DOHH2 (cell line): ENCODE measurements at regions not wholly inside any gene's neighbourhood (a gene's known extent, or its start where the extent isn't known, plus 50 kb on each side); places are given as distances from the start of the nearest gene placed in this dataset.
"Not testable (repeated sequence)": the region's sequence is repeated elsewhere in the genome, so short reads cannot be mapped to it uniquely, and the experiment has no call there.

Experiments
- H3F3A ChIP-seq: fragments of 200-600 bp; sonication (generic), shearing (Covaris generic); 2 replicates; pipeline ENCODE4 v1.6.0; 2016; ENCODE audit warnings: antibody characterized with exemption, mild to moderate bottlenecking; ENCODE audit not compliant: control insufficient read depth, insufficient read depth
- H3K27ac ChIP-seq: fragments of 200-600 bp; sonication (generic); 2 replicates; pipeline ENCODE4 v1.5.1; 2014; ENCODE audit warnings: low read depth, mild to moderate bottlenecking, low read length, moderate library complexity
- H3K27me3 ChIP-seq: fragments of 200-600 bp; sonication (generic); 2 replicates; pipeline ENCODE4 v1.6.1; 2014; ENCODE audit warnings: mild to moderate bottlenecking, low read length, mixed read lengths; ENCODE audit not compliant: control insufficient read depth
- H3K36me3 ChIP-seq: fragments of 200-600 bp; sonication (generic); 2 replicates; pipeline ENCODE4 v1.6.1; 2014; ENCODE audit warnings: mild to moderate bottlenecking, low read length, moderate library complexity, mixed read lengths; ENCODE audit not compliant: control insufficient read depth
- H3K4me1 ChIP-seq: fragments of 200-600 bp; sonication (generic); 2 replicates; pipeline ENCODE4 v1.6.1; 2014; ENCODE audit warnings: mild to moderate bottlenecking, low read length, mixed read lengths; ENCODE audit not compliant: control insufficient read depth
- H3K4me2 ChIP-seq: fragments of 200-600 bp; sonication (generic); 2 replicates; pipeline ENCODE4 v1.6.0; 2014; ENCODE audit warnings: mild to moderate bottlenecking, low read length, moderate library complexity
- H3K4me3 ChIP-seq: fragments of 200-600 bp; sonication (generic); 2 replicates; pipeline ENCODE4 v1.5.1; 2014; ENCODE audit warnings: mild to moderate bottlenecking, low read length, mixed read lengths
- H3K79me2 ChIP-seq: fragments of 200-600 bp; sonication (generic); 2 replicates; pipeline ENCODE4 v1.6.1; 2014; ENCODE audit warnings: mild to moderate bottlenecking, low read length, mixed read lengths; ENCODE audit not compliant: control insufficient read depth
- H3K9me2 ChIP-seq: fragments of 200-600 bp; sonication (generic); replicated peaks from 2 replicates; pipeline ENCODE4 v1.6.1; 2014; ENCODE audit warnings: mild to moderate bottlenecking, low read length, mixed read lengths; ENCODE audit not compliant: control insufficient read depth
- H3K9me3 ChIP-seq: fragments of 200-600 bp; sonication (generic); 2 replicates; pipeline ENCODE4 v1.6.1; 2014; ENCODE audit warnings: antibody characterized with exemption, low read length, mixed read lengths; ENCODE audit not compliant: control insufficient read depth, insufficient read depth
- H4K20me1 ChIP-seq: fragments of 200-600 bp; sonication (generic); 2 replicates; pipeline ENCODE4 v1.6.0; 2014; ENCODE audit warnings: low read depth, mild to moderate bottlenecking, antibody characterized with exemption, low read length, moderate library complexity; ENCODE audit not compliant: control insufficient read depth, insufficient read depth
- EZH2phosphoT487 ChIP-seq: fragments of 200-600 bp; sonication (generic); IDR thresholded peaks from 2 replicates; pipeline ENCODE4 v1.6.1; 2017; ENCODE audit warnings: borderline replicate concordance, mild to moderate bottlenecking, antibody characterized with exemption, low read length, moderate library complexity, mixed read lengths
- TF ChIP-seq, protein P1 (sequence below): fragments of 200-600 bp; sonication (generic); IDR thresholded peaks from one replicate; pipeline ENCODE4 v1.5.1; 2014; ENCODE audit warnings: antibody characterized with exemption, mild to moderate bottlenecking, low read depth, low read length; ENCODE audit not compliant: poor library complexity, severe bottlenecking

DNA sequence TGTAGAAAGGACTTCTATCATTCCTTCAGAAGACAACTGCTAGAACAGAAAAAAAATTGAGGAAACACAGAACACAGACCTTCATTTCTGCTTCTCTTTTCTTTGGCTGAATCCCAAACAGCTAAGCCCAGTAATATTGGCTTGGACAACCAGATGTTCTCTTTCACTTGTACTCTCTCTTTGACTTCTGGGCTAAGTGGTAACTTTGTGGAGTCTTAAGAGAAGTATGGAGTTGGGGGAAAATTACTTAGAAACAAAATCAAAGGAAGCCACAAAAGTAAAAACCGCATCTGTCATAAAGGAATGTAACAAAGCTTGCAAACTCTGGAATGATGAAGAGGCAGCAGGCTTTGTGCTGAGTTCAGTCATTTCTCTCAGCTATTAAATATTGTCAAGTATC lies 587.5 kb downstream of the CBLN4 start:
- Histone ChIP-seq H3K36me3 (no peaks in the 10 kb centered on the region), H4K20me1 (no peaks in the 10 kb centered on the region), H3K9me3 (no peaks in the 10 kb centered on the region), H3K4me1 (no peaks in the 10 kb centered on the region), H3F3A (no peaks in the 10 kb centered on the region), H3K27ac (no peak overlapping the region), H3K27me3 (no peaks in the 10 kb centered on the region), H3K79me2 (no peaks in the 10 kb centered on the region), H3K4me2 (no peak overlapping the region), H3K4me3 (no peak overlapping the region), H3K9me2 (no peaks in the 10 kb centered on the region)
- TF ChIP-seq, protein P1, sequence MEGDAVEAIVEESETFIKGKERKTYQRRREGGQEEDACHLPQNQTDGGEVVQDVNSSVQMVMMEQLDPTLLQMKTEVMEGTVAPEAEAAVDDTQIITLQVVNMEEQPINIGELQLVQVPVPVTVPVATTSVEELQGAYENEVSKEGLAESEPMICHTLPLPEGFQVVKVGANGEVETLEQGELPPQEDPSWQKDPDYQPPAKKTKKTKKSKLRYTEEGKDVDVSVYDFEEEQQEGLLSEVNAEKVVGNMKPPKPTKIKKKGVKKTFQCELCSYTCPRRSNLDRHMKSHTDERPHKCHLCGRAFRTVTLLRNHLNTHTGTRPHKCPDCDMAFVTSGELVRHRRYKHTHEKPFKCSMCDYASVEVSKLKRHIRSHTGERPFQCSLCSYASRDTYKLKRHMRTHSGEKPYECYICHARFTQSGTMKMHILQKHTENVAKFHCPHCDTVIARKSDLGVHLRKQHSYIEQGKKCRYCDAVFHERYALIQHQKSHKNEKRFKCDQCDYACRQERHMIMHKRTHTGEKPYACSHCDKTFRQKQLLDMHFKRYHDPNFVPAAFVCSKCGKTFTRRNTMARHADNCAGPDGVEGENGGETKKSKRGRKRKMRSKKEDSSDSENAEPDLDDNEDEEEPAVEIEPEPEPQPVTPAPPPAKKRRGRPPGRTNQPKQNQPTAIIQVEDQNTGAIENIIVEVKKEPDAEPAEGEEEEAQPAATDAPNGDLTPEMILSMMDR = no peak
- TF ChIP-seq EZH2phosphoT487 = no peak

- Histone ChIP-seq H3K27me3 (no peaks in the 10 kb centered on the region), H3F3A (no peaks in the 10 kb centered on the region), H3K36me3 (no peaks in the 10 kb centered on the region), H3K4me1 (no peaks in the 10 kb centered on the region), H4K20me1 (no peaks in the 10 kb centered on the region), H3K27ac (no peak overlapping the region), H3K9me2 (no peaks in the 10 kb centered on the region), H3K79me2 (no peaks in the 10 kb centered on the region), H3K4me3 (no peak overlapping the region), H3K4me2 (no peak overlapping the region), H3K9me3 (no peaks in the 10 kb centered on the region)
- TF ChIP-seq EZH2phosphoT487 = no peak
- TF ChIP-seq, protein P1 = peak; percentile 50
Measured at GRCh38 chr20:55415567-55416142, 589.7 kb downstream of the CBLN4 start.

DNA sequence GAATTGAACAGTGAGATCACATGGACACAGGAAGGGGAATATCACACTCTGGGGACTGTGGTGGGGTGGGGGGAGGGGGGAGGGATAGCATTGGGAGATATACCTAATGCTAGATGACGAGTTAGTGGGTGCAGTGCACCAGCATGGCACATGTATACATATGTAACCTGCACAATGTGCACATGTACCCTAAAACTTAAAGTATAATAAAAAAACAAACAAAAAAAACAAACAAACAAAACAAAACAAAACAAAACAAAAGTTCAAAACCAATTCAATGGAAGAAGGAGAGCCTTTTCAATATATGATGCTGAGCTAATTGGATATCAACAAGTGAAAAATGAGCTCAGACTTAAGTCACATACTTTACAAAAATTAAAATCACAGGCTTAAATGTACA lies 592.8 kb downstream of the CBLN4 start:
- H3K27me3 ChIP-seq, H3K36me3 ChIP-seq, H3K4me3 ChIP-seq, H3F3A ChIP-seq, H3K27ac ChIP-seq, H3K4me1 ChIP-seq, H4K20me1 ChIP-seq, H3K9me3 ChIP-seq, H3K79me2 ChIP-seq, H3K4me2 ChIP-seq, H3K9me2 ChIP-seq: not testable (repeated sequence)

DNA sequence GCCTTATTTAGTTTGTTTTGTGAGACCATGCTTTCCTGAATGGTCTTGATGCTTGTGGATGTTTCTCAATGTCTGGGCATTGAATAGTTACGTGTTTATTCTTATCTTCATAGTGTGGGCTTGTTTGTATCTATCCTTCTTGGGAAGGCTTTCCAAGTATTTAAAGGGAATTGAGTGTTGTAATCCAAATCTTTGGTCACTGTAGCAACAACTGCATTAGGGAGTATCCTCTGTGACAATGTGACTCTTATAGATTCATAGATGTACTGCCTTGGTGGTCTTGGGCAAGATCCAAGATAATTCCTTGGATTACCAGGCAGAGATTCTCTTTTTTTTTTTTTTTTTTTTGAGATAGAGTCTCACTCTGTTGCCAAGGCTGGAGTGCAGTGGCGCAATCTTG lies 598.4 kb downstream of the CBLN4 start:
- H3K4me3 ChIP-seq = no peak overlapping the region
- H4K20me1 ChIP-seq = no peaks in the 10 kb centered on the region
- TF ChIP-seq, protein P1 = no peak
- no peak for TF ChIP-seq EZH2phosphoT487
- H3K4me1 ChIP-seq = no peaks in the 10 kb centered on the region
- no peaks in the 10 kb centered on the region for H3K27me3 ChIP-seq
- H3K36me3 ChIP-seq = no peaks in the 10 kb centered on the region
- no peaks in the 10 kb centered on the region for H3K79me2 ChIP-seq
- no peaks in the 10 kb centered on the region for H3K9me2 ChIP-seq
- H3K4me2 ChIP-seq = no peak overlapping the region
- H3K27ac ChIP-seq = no peak overlapping the region
- no peaks in the 10 kb centered on the region for H3F3A ChIP-seq
- peaks cover 6% of the 10 kb centered on the region; the same call in 1 of the 2 replicates for H3K9me3 ChIP-seq
